HepG2 (cell line): ENCODE measurements at regions not wholly inside any gene's neighbourhood (a gene's known extent, or its start where the extent isn't known, plus 50 kb on each side); places are given as distances from the start of the nearest gene placed in this dataset.

Experiments used
- ATAC-seq: fragments of 200-7000 bp; cut with Tn5 transposase; 3 replicates; pipeline ENCODE4 v1.9.1; 2020; ENCODE audit warnings: mild to moderate bottlenecking, moderate library complexity
- BruUV-seq: library from RNA; stranded (reverse); fragments of 400-500 nt; replicated peaks from 2 replicates; lab custom pipeline; 2021; lab: Mats Ljungman, UMichigan
- CTCF ChIA-PET: fragments of 300-600 bp; formaldehyde crosslinking; extraction: SDS; loops from one replicate; lab custom pipeline; 2021; ENCODE audit warnings: low total read pairs, inconsistent platforms, low intra/inter-chr PET ratio; lab: Yijun Ruan, JAX
- POLR2A ChIA-PET: fragments of 350-600 bp; sonication (Branson Sonifier 250); formaldehyde crosslinking; loops from one replicate; lab custom pipeline; 2020; ENCODE audit warnings: antibody characterized with exemption, inconsistent platforms; lab: Yijun Ruan, JAX
- DNase-seq: peaks from one replicate; pipeline ENCODE4 v3.0.0-alpha.2; 2015; ENCODE audit warnings: low spot score
- FAIRE-seq: peaks from 3 replicates; lab custom pipeline; 2011; peaks lifted over from hg19 to GRCh38; lab: Jason Lieb, UNC
- H2AFZ ChIP-seq: one replicate; pipeline ENCODE4 v1.6.1; 2011; ENCODE audit warnings: low read length, inconsistent platforms
- H3K27ac ChIP-seq: fragments of 300-600 bp; 3 replicates; pipeline ENCODE4 v1.8.0; 2011; ENCODE audit warnings: mixed run types, mild to moderate bottlenecking, mixed read lengths, low read length, inconsistent platforms; ENCODE audit not compliant: insufficient read depth; ENCODE audit errors: extremely low read length
- H3K27me3 ChIP-seq, 2 experiments: fragments of 200-600 bp in 1 of 2; 2 replicates in 1 of 2; 3 replicates in 1 of 2; pipeline versions ENCODE4 v1.6.0 to v1.8.0; 2011; ENCODE audit warnings: low read length in 2 of 2, mild to moderate bottlenecking in 2 of 2, moderate library complexity in 2 of 2, inconsistent platforms in 1 of 2; ENCODE audit not compliant: insufficient read depth in 2 of 2, control insufficient read depth in 1 of 2
- H3K36me3 ChIP-seq, 2 experiments: fragments of 200-600 bp in 1 of 2; replicated peaks in 1 of 2; 2 replicates in 1 of 2; 3 replicates in 1 of 2; pipeline versions ENCODE4 v1.5.1 to v1.8.0; 2011; ENCODE audit warnings: low read length in 2 of 2, inconsistent platforms in 1 of 2; ENCODE audit not compliant: insufficient read depth in 2 of 2, control insufficient read depth in 1 of 2
- H3K4me1 ChIP-seq: 2 replicates; pipeline ENCODE4 v1.5.1; 2012; ENCODE audit warnings: low read length, inconsistent platforms; ENCODE audit not compliant: insufficient read depth
- H3K4me2 ChIP-seq: 2 replicates; pipeline ENCODE4 v1.6.0; 2011; ENCODE audit warnings: low read depth, low read length, inconsistent platforms
- H3K4me3 ChIP-seq, 3 experiments: fragments of 200-600 bp in 1 of 3; sonication (generic), shearing (Covaris generic) in 1 of 3; replicated peaks in 1 of 3; 2 replicates each; pipeline ENCODE4 v1.5.1; 2011 to 2016; ENCODE audit warnings: low read length in 3 of 3, inconsistent platforms in 2 of 3, low read depth in 2 of 3, mild to moderate bottlenecking in 2 of 3, control low read depth in 1 of 3, mixed read lengths in 1 of 3; ENCODE audit not compliant: insufficient read depth in 1 of 3
- H3K79me2 ChIP-seq: one replicate; pipeline ENCODE4 v1.6.1; 2011; ENCODE audit warnings: low read length, inconsistent platforms; ENCODE audit not compliant: insufficient read depth
- H3K9ac ChIP-seq: 2 replicates; pipeline ENCODE4 v1.6.0; 2011; ENCODE audit warnings: mild to moderate bottlenecking, low read depth, low read length, inconsistent platforms; ENCODE audit not compliant: insufficient read depth
- H3K9me3 ChIP-seq: 2 replicates; pipeline ENCODE4 v1.5.1; 2012; ENCODE audit warnings: mild to moderate bottlenecking, low read length
- H4K20me1 ChIP-seq: 2 replicates; pipeline ENCODE4 v1.6.0; 2011; ENCODE audit warnings: inconsistent platforms, mild to moderate bottlenecking, low read length, moderate library complexity; ENCODE audit not compliant: insufficient read depth
- FOXA3 ChIP-seq: IDR thresholded peaks from 2 replicates; pipeline ENCODE4 v1.6.1; 2016; ENCODE audit warnings: missing genetic modification reagents, missing compliant biosample characterization
- GATAD2A ChIP-seq: IDR thresholded peaks from 2 replicates; pipeline ENCODE4 v1.6.1; 2016
- GLI4 ChIP-seq: sonication (generic); formaldehyde crosslinking; IDR thresholded peaks from 2 replicates; pipeline ENCODE4 v1.5.1; 2020; ENCODE audit warnings: missing genetic modification reagents, mild to moderate bottlenecking, moderate library complexity, borderline replicate concordance
- IRF2 ChIP-seq: IDR thresholded peaks from 2 replicates; pipeline ENCODE4 v1.6.1; 2018; ENCODE audit warnings: missing genetic modification reagents, missing compliant biosample characterization
- ISX ChIP-seq: sonication (generic); formaldehyde crosslinking; conservative IDR thresholded peaks from 2 replicates; pipeline ENCODE4 v1.5.0; 2020; ENCODE audit warnings: missing genetic modification reagents
- NFE2L1 ChIP-seq: sonication (generic); formaldehyde crosslinking; IDR thresholded peaks from 2 replicates; pipeline ENCODE4 v1.4.0; 2020; ENCODE audit warnings: missing genetic modification reagents, mild to moderate bottlenecking, borderline replicate concordance
- PPARG ChIP-seq: conservative IDR thresholded peaks from 2 replicates; pipeline ENCODE4 v1.6.1; 2016; ENCODE audit warnings: missing biosample characterization, missing genetic modification reagents
- ZBTB21 ChIP-seq: sonication (generic); formaldehyde crosslinking; IDR thresholded peaks from 2 replicates; pipeline ENCODE4 v1.4.0; 2020; ENCODE audit warnings: missing genetic modification reagents
- ZBTB34 ChIP-seq: sonication (generic); formaldehyde crosslinking; IDR thresholded peaks from 2 replicates; pipeline ENCODE4 v1.8.0; 2022; ENCODE audit warnings: mild to moderate bottlenecking, missing genetic modification reagents
- ZIK1 ChIP-seq: sonication (generic); formaldehyde crosslinking; IDR thresholded peaks from 2 replicates; pipeline ENCODE4 v1.5.0; 2020; ENCODE audit warnings: mild to moderate bottlenecking, low read depth, missing genetic modification reagents, borderline replicate concordance
- ZNF577 ChIP-seq: sonication (generic); formaldehyde crosslinking; IDR thresholded peaks from 2 replicates; pipeline ENCODE4 v1.4.0; 2020; ENCODE audit warnings: mild to moderate bottlenecking, low read depth, missing genetic modification reagents, borderline replicate concordance
- ZNF724P ChIP-seq: sonication (generic); formaldehyde crosslinking; IDR thresholded peaks from 2 replicates; pipeline ENCODE4 v1.8.0; 2022; ENCODE audit warnings: missing genetic modification reagents, borderline replicate concordance
- WGBS: methylation state at CpG from one replicate; pipeline ENCODE4 v1.1.6; 2017; ENCODE audit warnings: low lambda C conversion rate; 5-methylcytosine and 5-hydroxymethylcytosine counted together
- in situ Hi-C: cut with HindIII; loops from 2 replicates; pipeline ENCODE4 v1.10.0; 2017; ENCODE audit warnings: low pct_unique_long_range_greater_than_20kb; ENCODE audit not compliant: extremely low pct_ligation_motif_present
- intact Hi-C: fragments of 100-400 bp; cut with micrococcal nuclease; formaldehyde crosslinking; loops from one replicate; pipeline ENCODE4 v1.10.0; 2022; ENCODE audit not compliant: unreplicated experiment

DNA sequence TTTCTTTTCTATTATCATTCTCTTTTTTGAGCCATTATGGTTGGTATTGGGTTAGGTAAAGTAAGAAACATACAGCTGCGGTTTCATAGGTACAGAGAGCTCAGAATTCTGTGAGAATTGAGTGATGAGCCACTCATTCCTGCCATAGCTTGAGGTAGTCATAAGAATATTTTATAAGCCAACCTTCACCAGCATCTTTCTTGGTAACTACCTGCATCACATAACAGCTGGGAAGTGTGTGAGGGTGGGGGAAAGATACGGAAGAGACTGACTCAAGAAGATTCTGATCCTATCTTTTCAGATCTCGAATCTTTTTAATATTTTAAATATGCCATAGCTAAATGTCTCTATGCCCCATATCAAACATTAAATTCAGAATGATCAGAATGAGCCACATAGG is 313.8 kb upstream of the DDX18 start:
- CTCF ChIA-PET, result no interaction called here
- intact Hi-C loops (no loop called here), in situ Hi-C loops (no loop called here)
- no TSS peak for BruUV-seq
- Histone ChIP-seq H3K79me2 (no peaks in the 10 kb centered on the region), H3K4me3 (no peak overlapping the region), H3K27me3 (no peaks in the 10 kb centered on the region; a peak in 1 of 5 replicates), H3K9me3 (no peaks in the 10 kb centered on the region), H3K9ac (no peak overlapping the region), H3K4me2 (no peak overlapping the region), H2AFZ (no peak overlapping the region), H3K27ac (no peak overlapping the region), H4K20me1 (no peaks in the 10 kb centered on the region), H3K36me3 (no peaks in the 10 kb centered on the region), H3K4me1 (no peaks in the 10 kb centered on the region)
- ATAC-seq, result no peak
- POLR2A ChIA-PET, result no interaction called here
- 5% methylated on average over 3 of the region's 3 CpGs for WGBS
- TF ChIP-seq GATAD2A (CRISPR knock-in tag), result no peak
- no peak for TF ChIP-seq ZBTB34 (CRISPR knock-in tag)
- no peak for TF ChIP-seq ZIK1
- TF ChIP-seq GLI4 (CRISPR knock-in tag), result no peak
- no peak for TF ChIP-seq IRF2
- no peak for TF ChIP-seq PPARG (CRISPR knock-in tag)
- TF ChIP-seq ISX (CRISPR knock-in tag), result no peak
- no peak for TF ChIP-seq ZNF577 (CRISPR knock-in tag)
- no peak for TF ChIP-seq ZNF724P (CRISPR knock-in tag)
- TF ChIP-seq ZBTB21 (CRISPR knock-in tag), result no peak
- no peak for TF ChIP-seq NFE2L1 (CRISPR knock-in tag)
- no peak for TF ChIP-seq FOXA3 (CRISPR knock-in tag)
- FAIRE-seq, result no peak
- no peak for DNase-seq
